ENCODE measurements at regions not wholly inside any gene's neighbourhood (a gene's known extent, or its start where the extent isn't known, plus 50 kb on each side); places are given as distances from the start of the nearest gene placed in this dataset.

GRCh38 chr20:19908576-19908975 lies 108.6 kb upstream of the NAA20 start:
- TF ChIP-seq CTCF (IDR thresholded peaks at IDR 0.05) = no peak
- no peak for TF ChIP-seq EZH2 (IDR thresholded peaks at IDR 0.05; ENCODE audit: borderline replicate concordance, insufficient read depth, low read depth, low read length, poor library complexity, severe bottlenecking)
